Ovary (tissue), 7 donors: ENCODE measurements at regions not wholly inside any gene's neighbourhood (a gene's known extent, or its start where the extent isn't known, plus 50 kb on each side); places are given as distances from the start of the nearest gene placed in this dataset.

Source experiments
- DNase-seq, 5 donors: peaks; one replicate each; pipeline ENCODE4 v3.0.0-alpha.2; 2019 to 2020
- H3K27ac ChIP-seq, 2 donors: fragments of 200-600 bp; one replicate each; pipeline versions ENCODE4 v1.5.1 to v1.8.0; 2019 to 2022
- H3K27me3 ChIP-seq: fragments of 200-600 bp; one replicate; pipeline ENCODE4 v1.8.0; 2022
- H3K36me3 ChIP-seq: fragments of 200-600 bp; sonication (generic); one replicate; pipeline ENCODE4 v1.5.1; 2019
- H3K4me1 ChIP-seq: one replicate; pipeline ENCODE4 v1.8.1; 2013; ENCODE audit warnings: mild to moderate bottlenecking, moderate library complexity; ENCODE audit not compliant: insufficient read depth
- H3K4me3 ChIP-seq: fragments of 200-600 bp; sonication (generic); one replicate; pipeline ENCODE4 v1.5.1; 2017
- H3K9me3 ChIP-seq, 2 donors: fragments of 200-600 bp in 1 of 2; sonication (generic) in 1 of 2; one replicate each; pipeline versions ENCODE4 v1.5.1 to v1.8.1; 2013 to 2019; ENCODE audit warnings: mild to moderate bottlenecking in 1 of 2, moderate library complexity in 1 of 2
- CTCF ChIP-seq, 3 donors: fragments of 450-650 bp in 2 of 3; fragments of 200-600 bp in 1 of 3; IDR thresholded peaks; one replicate each; pipeline versions ENCODE4 v1.5.1 to v1.8.0; 2016 to 2022; ENCODE audit warnings: antibody characterized with exemption in 3 of 3, mild to moderate bottlenecking in 1 of 3
- EP300 ChIP-seq: sonication (generic); formaldehyde crosslinking; IDR thresholded peaks from one replicate; pipeline ENCODE4 v1.6.1; 2017; ENCODE audit warnings: antibody characterized with exemption
- POLR2A ChIP-seq: fragments of 450-650 bp; IDR thresholded peaks from one replicate; pipeline ENCODE4 v1.6.1; 2017; ENCODE audit warnings: antibody characterized with exemption, mild to moderate bottlenecking, moderate library complexity
- WGBS, 3 donors: extraction: QIAGEN DNeasy Blood & Tissue Kit in 1 of 3; methylation state at CpG; one replicate each; pipeline versions ENCODE4 v1.1.5 to v1.1.7; 2013 to 2017; 5-methylcytosine and 5-hydroxymethylcytosine counted together
- intact Hi-C, 4 donors: fragments of 100-400 bp; cut with DNase I; formaldehyde crosslinking; loops; one replicate each; pipeline versions ENCODE4 v1.11.0 to v1.15.1; 2022 to 2023
- donor health status: DM: no; HTN: no; CAD: no; lungs with moderate emphysema.
- donor health status: DM: no; HTN: no; CAD: no.
- donor health status: Bipolar disorder and iron deficiency.
- donor health status: DM: no; HTN: no; CAD: no.
- donor health status: DM: yes; HTN: yes; CAD: no.

- Histone ChIP-seq H3K27ac (no peak overlapping the region), H3K4me3 (no peak overlapping the region), H3K9me3 (no peaks in the 10 kb centered on the region), H3K4me1 (no peaks in the 10 kb centered on the region), H3K27me3 (no peaks in the 10 kb centered on the region), H3K36me3 (no peaks in the 10 kb centered on the region)
- no peak for TF ChIP-seq EP300
- TF ChIP-seq POLR2A, result no peak
- TF ChIP-seq CTCF (IDR thresholded peaks at IDR 0.05), result no peak
- DNase-seq, result no peak
- 68 to 76% (median 70%) methylated on average over 4 of the region's 4 CpGs for WGBS, 3 donors
- intact Hi-C loops, result no loop called here
These were observed 278.3 kb downstream of the HIVEP2 start for GRCh38 chr6:142666599-142667185.

- Histone ChIP-seq H3K27ac (no peak overlapping the region), H3K9me3 (no peaks in the 10 kb centered on the region), H3K36me3 (no peaks in the 10 kb centered on the region), H3K27me3 (no peaks in the 10 kb centered on the region), H3K4me3 (no peak overlapping the region), H3K4me1 (no peaks in the 10 kb centered on the region)
- WGBS, 3 donors, result 76 to 85% (median 83%) methylated on average over 4 of the region's 4 CpGs
- no peak for DNase-seq
- intact Hi-C loops, result no loop called here
- no peak for TF ChIP-seq POLR2A
- TF ChIP-seq EP300, result no peak
- no peak for TF ChIP-seq CTCF (IDR thresholded peaks at IDR 0.05)
These were observed 275.3 kb downstream of the HIVEP2 start for GRCh38 chr6:142669471-142670351.

- WGBS, 3 donors, result 56 to 75% (median 64%) methylated on average over 1 of the region's 1 CpG
- no peak overlapping the region for H3K27ac ChIP-seq
- intact Hi-C loops, result no loop called here
- no peak overlapping the region for H3K4me3 ChIP-seq
- H3K9me3 ChIP-seq, result no peaks in the 10 kb centered on the region
- no peaks in the 10 kb centered on the region for H3K27me3 ChIP-seq
- H3K36me3 ChIP-seq, result no peaks in the 10 kb centered on the region
- H3K4me1 ChIP-seq, result no peaks in the 10 kb centered on the region
- DNase-seq, result no peak
- TF ChIP-seq CTCF (IDR thresholded peaks at IDR 0.05), result no peak
- no peak for TF ChIP-seq POLR2A
- TF ChIP-seq EP300, result no peak
These were observed 273.2 kb downstream of the HIVEP2 start for GRCh38 chr6:142671791-142672190.

GRCh38 chr6:142675517-142675916 is 269.5 kb downstream of the HIVEP2 start:
- no peaks in the 10 kb centered on the region for H3K36me3 ChIP-seq
- DNase-seq, result no peak
- intact Hi-C loops, result no loop called here
- 81 to 86% (median 82%) methylated on average over 5 of the region's 5 CpGs for WGBS, 3 donors
- no peaks in the 10 kb centered on the region for H3K4me1 ChIP-seq
- H3K27me3 ChIP-seq, result no peaks in the 10 kb centered on the region
- TF ChIP-seq EP300 (no peak), POLR2A (no peak), CTCF (IDR thresholded peaks at IDR 0.05) (no peak)
- no peaks in the 10 kb centered on the region for H3K9me3 ChIP-seq
- no peak overlapping the region for H3K4me3 ChIP-seq
- no peak overlapping the region for H3K27ac ChIP-seq
